HG03575 (cell line): ENCODE measurements at regions not wholly inside any gene's neighbourhood (a gene's known extent, or its start where the extent isn't known, plus 50 kb on each side); places are given as distances from the start of the nearest gene placed in this dataset.

ENCODE experiments used
- ATAC-seq: cut with Tn5 transposase; IDR thresholded peaks from one replicate; pipeline ENCODE4 v1.9.1; 2021; ENCODE audit not compliant: unreplicated experiment, insufficient number of reproducible peaks, low FRiP score; ENCODE audit errors: extremely low read depth

DNA sequence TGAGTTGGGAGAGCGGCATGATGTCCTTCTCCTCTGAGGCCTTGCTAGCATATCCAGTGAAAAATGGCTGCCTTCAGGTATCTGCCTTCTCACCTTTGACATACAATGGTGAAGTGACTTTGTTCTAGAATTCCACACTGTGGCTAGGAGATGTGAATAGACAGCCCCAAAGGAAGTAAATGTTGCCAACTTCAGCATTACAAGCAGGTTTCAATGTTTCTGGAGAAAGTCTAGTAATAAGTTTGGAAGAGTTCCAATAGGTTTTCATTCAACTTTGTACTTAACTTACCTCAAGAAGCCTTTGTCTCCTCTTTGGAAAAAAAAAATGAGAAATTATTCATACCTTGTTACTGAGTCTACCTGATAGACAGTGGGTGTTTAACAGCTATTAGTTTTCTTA lies 421.3 kb upstream of the MMADHC start:
- ATAC-seq: no peak

- ATAC-seq: no peak
Observed at GRCh38 chr2:150007815-150008430, 420.3 kb upstream of the MMADHC start.

DNA sequence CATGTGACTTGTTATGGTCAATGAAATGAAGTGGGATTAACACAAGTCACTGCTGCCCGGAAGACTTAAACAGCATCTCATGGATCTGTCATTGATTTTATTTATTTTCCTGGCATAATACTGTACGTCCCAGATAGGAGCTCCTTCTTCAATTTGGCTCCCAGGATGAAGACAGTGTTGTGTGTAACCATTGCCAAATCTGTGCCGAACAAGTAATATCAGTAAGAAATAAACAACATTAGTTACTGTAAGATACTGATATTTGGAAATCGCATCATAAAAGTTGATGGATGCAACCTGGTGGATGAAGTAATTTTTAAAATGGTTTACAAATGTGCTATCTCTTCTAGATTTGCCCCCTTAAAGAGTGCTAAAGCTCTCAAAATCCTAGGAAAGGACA lies 419.0 kb upstream of the MMADHC start:
- no peak for ATAC-seq

DNA sequence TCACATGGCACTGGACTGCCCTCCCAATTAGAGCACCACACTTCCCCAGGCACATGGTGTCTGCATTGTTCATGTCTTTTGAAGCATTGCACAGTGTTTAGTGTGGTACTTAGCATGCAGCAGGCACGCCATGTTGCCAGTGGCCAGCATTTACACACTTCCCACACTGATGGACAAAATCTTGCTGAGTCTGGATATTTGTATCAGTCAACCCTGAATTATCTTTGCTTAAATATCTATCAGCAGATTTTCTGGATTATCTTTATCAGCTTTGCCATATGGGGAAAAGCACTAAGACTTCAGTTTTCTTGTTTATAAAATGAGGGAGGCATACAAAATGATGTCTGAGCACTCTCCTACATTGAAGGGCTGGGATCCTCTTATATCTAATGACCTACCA lies 416.0 kb upstream of the MMADHC start:
- ATAC-seq: no peak

DNA sequence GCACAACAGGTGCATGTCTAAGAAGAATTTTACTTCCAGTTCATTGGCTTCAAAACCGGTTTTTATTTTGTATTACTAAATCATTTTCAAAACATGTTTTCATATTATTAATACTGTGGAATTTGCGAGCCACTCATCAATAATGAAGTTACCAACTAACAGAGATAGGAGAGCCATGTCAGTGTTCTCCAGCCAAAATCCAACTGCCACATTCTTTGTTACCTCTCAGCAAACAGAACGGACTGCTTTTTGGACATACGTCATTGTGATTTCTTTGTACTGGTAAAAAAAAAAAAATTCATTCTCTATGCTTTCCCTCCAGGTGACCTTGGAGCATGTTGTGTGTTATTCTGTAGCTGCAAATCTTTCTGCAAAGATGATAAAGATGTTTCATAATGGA lies 414.2 kb upstream of the MMADHC start:
- ATAC-seq: no peak

DNA sequence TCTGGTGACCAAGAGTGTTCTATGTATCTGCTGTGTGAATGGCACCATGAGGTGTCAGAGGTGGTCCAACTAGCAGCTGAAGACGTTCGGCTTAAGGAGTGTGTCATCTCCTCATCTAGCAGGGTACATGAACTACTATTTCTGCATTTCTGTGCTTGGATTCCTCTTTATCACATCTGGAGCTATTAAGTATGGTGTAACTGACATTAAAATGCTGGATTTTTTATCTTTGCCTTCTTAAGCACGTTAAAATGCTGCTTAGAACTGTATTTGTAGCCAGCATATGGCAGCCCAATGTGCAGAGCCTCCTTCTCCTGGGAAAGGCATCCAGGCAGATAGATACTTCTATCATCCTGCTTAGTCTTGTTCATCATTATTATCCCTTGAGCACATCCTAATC lies 409.3 kb upstream of the MMADHC start:
- no peak for ATAC-seq

DNA sequence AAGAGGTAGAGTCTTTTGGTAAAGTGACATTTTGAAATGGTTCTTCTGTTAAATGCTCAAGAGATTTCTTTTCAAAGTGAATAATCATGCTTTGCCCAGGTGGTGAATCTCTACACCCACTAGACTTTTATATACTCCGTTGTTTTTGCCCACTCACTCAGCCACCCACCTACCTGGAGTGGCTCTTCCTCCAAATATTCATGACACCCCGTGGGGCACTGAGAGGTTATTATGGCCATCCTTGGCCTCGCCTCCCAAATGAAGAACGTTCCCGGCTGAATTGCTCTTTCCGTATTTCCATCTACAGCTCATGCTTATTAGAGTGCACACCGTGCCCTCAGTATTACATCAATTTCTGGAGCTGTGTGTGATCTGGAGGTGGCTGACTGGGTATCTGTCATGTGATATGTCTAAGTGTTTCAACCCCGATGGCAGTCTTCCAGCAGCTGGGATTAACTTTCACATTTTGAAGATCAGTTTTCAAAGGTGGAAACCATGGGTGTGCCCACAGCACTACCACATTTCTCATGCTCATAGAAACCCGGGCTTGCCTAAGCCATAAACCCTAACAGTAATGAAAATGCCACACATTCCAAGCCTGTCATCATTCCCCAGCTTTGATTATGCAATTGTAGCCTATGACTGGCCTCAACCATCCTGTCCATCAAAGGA lies 406.6 kb upstream of the MMADHC start:
- ATAC-seq: no peak

GRCh38 chr2:149993316-149993715 lies 405.7 kb upstream of the MMADHC start:
- no peak for ATAC-seq

DNA sequence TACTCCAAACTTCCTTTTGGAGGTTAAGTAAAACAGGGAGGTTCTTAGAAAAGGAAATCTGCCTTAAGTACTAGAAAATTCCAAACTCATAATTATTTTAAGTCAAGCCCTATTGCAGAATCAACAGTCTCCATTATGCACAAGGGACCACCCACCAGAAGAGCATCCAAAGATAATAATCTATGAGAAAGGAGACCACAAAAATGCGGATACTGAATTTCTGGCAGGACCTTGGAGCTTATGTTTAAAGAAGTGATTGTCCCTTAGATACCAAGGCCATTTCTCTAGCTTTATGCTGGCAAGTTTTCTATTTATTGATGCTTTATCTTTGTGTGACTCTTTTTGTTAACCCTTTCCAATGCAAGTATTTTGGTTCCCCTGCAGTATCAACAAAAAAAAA lies 404.0 kb upstream of the MMADHC start:
- ATAC-seq: no peak

DNA sequence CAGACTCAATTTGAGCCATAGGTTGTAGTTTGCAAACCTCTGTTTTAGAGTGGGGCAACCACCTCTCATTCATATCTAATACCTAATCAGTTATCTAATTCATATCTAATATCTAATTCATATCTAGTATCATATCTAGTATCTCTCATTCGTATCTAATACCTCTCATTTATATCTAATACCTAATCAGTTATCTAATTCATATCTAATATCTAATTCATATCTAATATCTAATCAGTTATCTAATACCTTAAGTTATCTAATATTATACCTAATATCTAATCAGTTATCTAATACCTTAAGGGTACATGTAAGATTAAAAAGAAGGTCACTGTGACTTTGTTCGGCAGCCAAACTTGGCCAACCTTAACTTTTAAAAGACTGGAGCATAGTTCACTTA lies 403.4 kb upstream of the MMADHC start:
- no peak for ATAC-seq

DNA sequence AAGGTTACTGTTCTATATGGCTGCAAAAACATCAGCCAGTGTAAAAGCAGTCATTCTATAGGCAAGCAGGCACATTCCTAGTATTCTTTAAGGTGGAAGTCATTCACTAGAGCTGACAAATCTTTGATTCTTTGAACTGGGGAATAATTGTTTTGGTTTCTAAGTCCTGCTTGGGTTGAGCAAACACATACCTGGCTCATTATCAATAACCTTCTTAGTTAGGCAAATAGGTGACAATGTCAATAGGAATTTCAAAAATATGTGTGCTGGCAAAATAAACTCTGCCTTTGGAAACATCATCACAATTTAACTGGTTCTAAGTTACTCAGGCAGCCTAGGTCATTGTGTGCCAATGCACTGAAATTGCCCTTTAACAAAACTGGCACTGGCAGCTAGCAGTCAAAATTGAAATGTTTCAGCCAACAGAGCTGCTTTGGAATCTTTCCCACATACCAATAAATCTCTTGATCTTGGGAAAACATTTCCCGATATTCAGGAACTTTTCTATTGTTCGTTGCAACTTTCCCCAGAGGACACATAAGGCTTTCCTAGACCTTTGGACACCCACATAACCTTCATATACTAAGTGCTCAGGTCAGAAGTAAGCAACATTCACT lies 402.0 kb upstream of the MMADHC start:
- no peak for ATAC-seq

- ATAC-seq: no peak
Observed at GRCh38 chr2:149988361-149988760, 400.8 kb upstream of the MMADHC start.

GRCh38 chr2:149986861-149987260 lies 399.3 kb upstream of the MMADHC start:
- no peak for ATAC-seq

GRCh38 chr2:149984311-149984710 lies 396.7 kb upstream of the MMADHC start:
- no peak for ATAC-seq

- ATAC-seq: no peak
Observed at GRCh38 chr2:149972066-149972465, 384.5 kb upstream of the MMADHC start.

DNA sequence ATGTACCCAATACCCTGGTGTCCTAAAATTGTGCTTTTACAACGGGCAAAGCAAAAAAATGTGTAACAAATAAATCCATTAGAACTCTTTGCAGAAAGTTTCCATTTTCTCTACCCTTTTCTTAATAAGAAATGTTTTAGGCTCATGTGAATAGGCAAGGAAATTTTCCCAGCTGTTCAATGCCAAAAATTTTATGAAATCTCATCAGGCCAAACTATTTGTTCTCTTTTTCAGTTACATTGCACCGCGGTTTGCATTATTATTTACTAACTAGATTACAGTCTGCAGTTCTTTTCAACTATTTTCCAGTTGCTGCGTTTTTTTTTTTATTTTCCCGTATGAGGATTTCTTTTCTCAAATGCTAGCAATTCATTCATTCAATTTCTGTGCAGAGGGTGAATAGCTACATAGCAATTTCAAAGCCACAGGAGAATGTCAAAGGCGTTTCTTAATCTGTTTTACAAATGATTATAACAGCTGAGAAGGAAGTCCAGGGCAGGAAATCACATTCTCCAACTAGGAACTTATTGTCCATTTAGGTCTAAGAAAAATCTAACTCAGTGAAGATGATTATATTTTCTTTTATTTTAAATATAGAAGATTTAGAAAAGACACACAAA lies 367.5 kb upstream of the MMADHC start:
- no peak for ATAC-seq

DNA sequence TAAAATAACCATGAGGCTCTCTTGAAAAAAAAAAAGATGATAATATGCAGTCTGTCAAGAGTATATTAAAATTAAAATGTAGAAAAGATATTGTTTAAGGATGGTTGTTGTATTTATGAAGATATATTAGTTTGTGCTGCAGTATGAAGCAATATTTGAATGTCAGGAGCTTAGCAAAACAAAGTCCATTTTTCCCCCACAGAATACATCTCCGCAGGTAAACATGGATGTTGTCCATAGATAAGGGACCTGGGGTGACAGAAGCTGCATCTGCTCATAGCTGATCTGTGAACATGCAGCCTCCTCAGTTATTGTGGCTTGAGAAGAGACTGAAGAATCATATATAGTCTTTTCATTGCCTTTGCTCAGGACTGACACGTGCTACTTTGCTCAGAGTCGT lies 366.1 kb upstream of the MMADHC start:
- no peak for ATAC-seq

- no peak for ATAC-seq
Observed at GRCh38 chr2:149931486-149931885, 343.9 kb upstream of the MMADHC start.

GRCh38 chr2:149928011-149928410 lies 340.4 kb upstream of the MMADHC start:
- no peak for ATAC-seq

- ATAC-seq: no peak
Observed at GRCh38 chr2:149926149-149926548, 338.6 kb upstream of the MMADHC start.
